Peyer's patch (tissue), 4 donors: ENCODE measurements at regions not wholly inside any gene's neighbourhood (a gene's known extent, or its start where the extent isn't known, plus 50 kb on each side); places are given as distances from the start of the nearest gene placed in this dataset.

ENCODE experiments used
- CTCF ChIP-seq, 6 experiments: fragments of 450-650 bp in 4 of 6; fragments of 200-600 bp in 2 of 6; sonication (generic) in 1 of 6; IDR thresholded peaks; one replicate each; pipeline ENCODE4 v1.5.1; 2017 to 2019; ENCODE audit warnings: antibody characterized with exemption in 6 of 6, mild to moderate bottlenecking in 3 of 6, moderate library complexity in 1 of 6
- POLR2A ChIP-seq, 2 donors: fragments of 450-650 bp; IDR thresholded peaks; one replicate each; pipeline ENCODE4 v1.5.1; 2017; ENCODE audit warnings: antibody characterized with exemption in 2 of 2, mild to moderate bottlenecking in 2 of 2, moderate library complexity in 2 of 2

- no peak for TF ChIP-seq CTCF (IDR thresholded peaks at IDR 0.05)
- no peak for TF ChIP-seq POLR2A (IDR thresholded peaks at IDR 0.05)
Observed at GRCh38 chr10:128318366-128318765, 192.1 kb upstream of the MKI67 start.
